ENCODE measurements at regions not wholly inside any gene's neighbourhood (a gene's known extent, or its start where the extent isn't known, plus 50 kb on each side); places are given as distances from the start of the nearest gene placed in this dataset.
"Not testable (repeated sequence)": the region's sequence is repeated elsewhere in the genome, so short reads cannot be mapped to it uniquely, and the experiment has no call there.

DNA sequence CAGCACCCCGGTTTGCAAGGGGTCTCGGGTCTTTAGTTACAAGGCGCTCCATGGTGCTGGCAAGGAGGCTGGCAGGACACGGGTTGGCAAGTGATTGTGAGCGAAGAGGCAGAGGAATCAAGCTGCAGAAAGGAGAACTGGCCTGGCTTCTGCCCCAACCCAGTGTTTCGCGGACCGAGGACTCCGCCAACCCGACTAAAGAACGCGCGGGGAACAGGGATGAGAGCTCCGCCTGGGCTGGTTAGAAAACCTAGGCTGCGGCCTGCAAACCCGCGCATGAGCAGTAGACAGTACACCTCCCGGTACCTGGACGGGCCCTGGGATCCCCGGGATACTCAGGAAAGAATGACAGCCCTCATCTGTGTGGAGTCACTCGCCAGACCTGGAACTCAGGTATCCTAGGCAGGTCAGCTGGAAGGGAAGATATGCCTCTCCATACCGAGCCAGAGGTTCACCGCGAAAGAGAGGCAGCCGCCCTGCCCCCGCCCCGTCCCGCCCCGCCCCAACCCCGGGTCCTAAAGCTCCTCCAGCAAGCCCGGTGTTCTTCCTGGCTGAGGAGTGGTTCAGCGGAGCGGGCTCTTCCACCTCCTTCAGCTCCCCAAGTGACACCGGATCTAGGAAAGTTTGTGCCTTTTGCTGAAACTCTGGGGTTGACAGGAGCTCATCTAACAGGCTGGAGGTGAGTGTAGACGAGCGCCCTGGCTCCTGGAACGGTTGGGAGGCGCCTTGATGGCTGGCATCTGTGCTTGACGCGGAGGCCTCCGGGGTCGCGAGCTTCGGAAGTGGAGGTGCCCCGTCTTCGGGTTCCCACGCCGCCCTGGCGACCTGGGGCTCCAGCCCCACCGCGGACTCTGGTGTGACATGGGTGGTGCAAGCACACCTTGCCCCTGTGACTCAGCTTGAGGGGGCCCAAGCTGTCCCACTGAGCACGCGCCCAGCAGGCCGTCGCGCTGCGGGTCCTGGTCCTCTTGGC, 1847.3 kb upstream of the DEFB115 start:
- TF ChIP-seq, protein P1, sequence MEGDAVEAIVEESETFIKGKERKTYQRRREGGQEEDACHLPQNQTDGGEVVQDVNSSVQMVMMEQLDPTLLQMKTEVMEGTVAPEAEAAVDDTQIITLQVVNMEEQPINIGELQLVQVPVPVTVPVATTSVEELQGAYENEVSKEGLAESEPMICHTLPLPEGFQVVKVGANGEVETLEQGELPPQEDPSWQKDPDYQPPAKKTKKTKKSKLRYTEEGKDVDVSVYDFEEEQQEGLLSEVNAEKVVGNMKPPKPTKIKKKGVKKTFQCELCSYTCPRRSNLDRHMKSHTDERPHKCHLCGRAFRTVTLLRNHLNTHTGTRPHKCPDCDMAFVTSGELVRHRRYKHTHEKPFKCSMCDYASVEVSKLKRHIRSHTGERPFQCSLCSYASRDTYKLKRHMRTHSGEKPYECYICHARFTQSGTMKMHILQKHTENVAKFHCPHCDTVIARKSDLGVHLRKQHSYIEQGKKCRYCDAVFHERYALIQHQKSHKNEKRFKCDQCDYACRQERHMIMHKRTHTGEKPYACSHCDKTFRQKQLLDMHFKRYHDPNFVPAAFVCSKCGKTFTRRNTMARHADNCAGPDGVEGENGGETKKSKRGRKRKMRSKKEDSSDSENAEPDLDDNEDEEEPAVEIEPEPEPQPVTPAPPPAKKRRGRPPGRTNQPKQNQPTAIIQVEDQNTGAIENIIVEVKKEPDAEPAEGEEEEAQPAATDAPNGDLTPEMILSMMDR (conservative IDR thresholded peaks at IDR 0.05; ENCODE audit: control insufficient read depth, insufficient read depth, low read depth, low read length): no peak
- H3K4me3 ChIP-seq (ENCODE audit: control insufficient read depth, low read depth, low read length): no peak overlapping the region
- DNase-seq (ENCODE audit: low read depth): no peak

- TF ChIP-seq, protein P1 (conservative IDR thresholded peaks at IDR 0.05; ENCODE audit: control insufficient read depth, insufficient read depth, low read depth, low read length): no peak
- no peak for DNase-seq (ENCODE audit: low read depth)
- no peak overlapping the region for H3K4me3 ChIP-seq (ENCODE audit: control insufficient read depth, low read depth, low read length)
Observed at GRCh38 chr20:29410806-29411457, 1846.5 kb upstream of the DEFB115 start.

- not testable (repeated sequence) for DNase-seq (ENCODE audit: low read depth); H3K4me3 ChIP-seq (ENCODE audit: control insufficient read depth, low read depth, low read length)
Observed at GRCh38 chr20:29411458-29411820, 1846.0 kb upstream of the DEFB115 start.

DNA sequence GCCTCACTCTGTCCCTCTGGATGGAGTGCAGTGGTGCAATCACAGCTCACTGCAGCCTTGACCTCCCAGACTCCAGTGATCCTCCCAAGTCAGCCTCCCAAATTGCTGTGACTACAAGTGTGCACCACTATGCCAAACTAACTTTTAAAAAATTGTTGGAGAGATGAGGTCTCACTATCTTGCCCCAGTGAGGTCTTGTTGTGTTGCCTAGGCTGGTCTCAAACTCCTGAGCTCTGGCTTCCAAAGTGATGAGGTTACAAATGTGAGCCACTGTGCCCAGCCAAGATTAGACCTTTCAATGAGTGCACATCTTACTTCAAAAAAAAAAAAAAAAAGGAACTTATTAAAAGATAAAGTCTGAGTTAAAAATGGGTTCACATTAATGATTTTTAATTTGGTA, 1838.1 kb upstream of the DEFB115 start:
- DNase-seq (ENCODE audit: low read depth): no peak
- TF ChIP-seq, protein P1 (conservative IDR thresholded peaks at IDR 0.05; ENCODE audit: control insufficient read depth, insufficient read depth, low read depth, low read length): no peak
- no peak overlapping the region for H3K4me3 ChIP-seq (ENCODE audit: control insufficient read depth, low read depth, low read length)

DNA sequence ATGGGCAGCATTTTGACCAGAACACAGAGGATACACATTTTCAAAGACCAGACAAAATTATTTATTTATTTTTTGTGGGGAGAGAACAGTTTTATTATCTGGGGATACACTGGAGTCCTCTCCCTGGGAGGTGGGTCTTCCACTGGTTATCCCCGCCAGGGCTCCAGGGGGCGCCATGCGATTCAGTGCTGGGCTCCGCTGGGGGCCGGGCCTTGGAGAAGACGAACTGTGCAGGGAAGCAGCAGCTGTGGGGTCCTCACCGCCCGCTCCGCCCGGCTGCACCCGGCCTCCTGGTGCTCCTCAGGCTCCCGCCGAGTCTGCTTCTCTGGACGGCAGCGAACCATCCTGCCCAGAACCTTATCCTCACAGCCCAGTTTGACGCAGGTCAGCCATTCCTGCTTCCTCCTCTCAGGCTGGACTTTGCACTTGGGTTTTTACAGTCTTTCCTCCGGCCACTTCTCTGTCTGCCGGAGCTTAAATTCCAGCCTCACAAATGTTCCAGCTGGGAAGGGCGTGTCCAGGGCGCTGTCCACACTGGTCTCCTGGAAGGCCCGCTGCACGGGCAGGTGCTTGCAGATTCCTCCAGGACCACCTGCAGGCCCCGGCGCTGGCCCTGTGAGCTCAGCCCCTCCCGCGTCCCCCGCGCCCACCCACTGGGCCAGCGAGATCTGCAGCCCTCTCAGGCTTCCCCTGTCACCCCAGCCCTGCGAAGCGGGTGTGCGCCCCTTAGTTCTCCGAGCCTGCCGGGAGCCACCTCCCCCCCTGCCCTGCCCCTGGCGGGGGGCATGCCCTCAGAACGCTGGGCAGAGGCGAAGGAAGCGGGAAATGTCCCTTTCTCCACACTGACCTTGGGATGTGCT, 1830.0 kb upstream of the DEFB115 start:
- H3K4me3 ChIP-seq (ENCODE audit: control insufficient read depth, low read depth, low read length): no peak overlapping the region
- TF ChIP-seq, protein P1 (conservative IDR thresholded peaks at IDR 0.05; ENCODE audit: control insufficient read depth, insufficient read depth, low read depth, low read length): no peak
- no peak for DNase-seq (ENCODE audit: low read depth)

DNA sequence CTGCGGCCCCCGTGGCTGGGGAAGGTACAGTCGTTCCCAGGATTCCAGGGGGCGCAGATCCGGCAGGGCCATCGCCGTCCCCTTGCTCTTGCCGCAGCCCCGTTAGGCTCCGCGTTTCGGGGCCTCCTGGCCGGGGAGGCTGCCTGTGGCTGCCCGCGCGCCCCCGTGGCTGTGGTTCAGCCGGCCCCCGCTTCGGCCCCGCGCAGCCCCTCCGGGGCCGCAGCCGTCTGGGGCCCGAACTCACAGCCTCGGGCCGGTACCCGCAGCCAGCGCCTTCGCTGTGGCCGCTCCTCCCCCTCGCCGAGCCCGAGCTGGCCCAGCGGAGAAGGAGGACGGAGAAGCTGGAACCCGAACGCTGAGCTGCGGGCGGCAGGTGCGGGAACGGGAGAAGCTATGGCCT, 1826.9 kb upstream of the DEFB115 start:
- TF ChIP-seq, protein P1 (conservative IDR thresholded peaks at IDR 0.05; ENCODE audit: control insufficient read depth, insufficient read depth, low read depth, low read length): no peak
- no peak for DNase-seq (ENCODE audit: low read depth)

DNA sequence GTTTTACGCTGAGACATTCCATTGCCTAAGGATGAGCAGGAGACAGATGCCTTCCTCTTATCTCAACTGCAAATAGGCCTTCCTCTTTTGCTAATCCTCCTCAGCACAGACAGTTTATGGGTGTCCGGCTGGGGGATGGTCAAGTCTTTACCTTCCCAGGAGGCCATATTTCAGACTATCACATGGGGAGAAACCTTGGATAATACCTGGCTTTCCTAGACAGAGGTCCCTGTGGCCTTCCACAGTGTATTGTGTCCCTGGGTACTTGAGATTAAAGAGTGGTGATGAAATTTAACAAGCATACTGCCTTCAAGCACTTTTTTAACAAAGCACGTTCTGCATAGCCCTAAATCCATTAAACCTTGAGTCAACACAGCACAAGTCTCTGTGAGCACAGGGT, 1816.7 kb upstream of the DEFB115 start:
- not testable (repeated sequence) for DNase-seq (ENCODE audit: low read depth); H3K4me3 ChIP-seq (ENCODE audit: control insufficient read depth, low read depth, low read length)

More for the DNA sequence above, 1826.9 kb upstream of the DEFB115 start:
- no peak overlapping the region for H3K4me3 ChIP-seq (ENCODE audit: control insufficient read depth, low read depth, low read length)
